K562 (cell line): ENCODE measurements at regions not wholly inside any gene's neighbourhood (a gene's known extent, or its start where the extent isn't known, plus 50 kb on each side); places are given as distances from the start of the nearest gene placed in this dataset.

Source experiments
- FOXA1 ChIP-seq: fragments of 450-650 bp; IDR thresholded peaks from 2 replicates; pipeline ENCODE4 v1.6.1; 2016; ENCODE audit warnings: mild to moderate bottlenecking, borderline replicate concordance
- ZNF644 ChIP-seq: fragments of 200-800 bp; sonication (Bioruptor generic); IDR thresholded peaks from 2 replicates; pipeline ENCODE4 v1.6.1; 2016; ENCODE audit warnings: low read depth, missing genetic modification characterization, missing compliant biosample characterization
- TF ChIP-seq, protein P1 (sequence below): fragments of 450-650 bp; IDR thresholded peaks from 2 replicates; pipeline ENCODE4 v1.6.1; 2016; ENCODE audit warnings: low read depth
- TF ChIP-seq, protein P2 (sequence below): sonication (generic); formaldehyde crosslinking; IDR thresholded peaks from 2 replicates; pipeline ENCODE4 v1.8.0; 2022; ENCODE audit warnings: mild to moderate bottlenecking, missing genetic modification reagents

DNA sequence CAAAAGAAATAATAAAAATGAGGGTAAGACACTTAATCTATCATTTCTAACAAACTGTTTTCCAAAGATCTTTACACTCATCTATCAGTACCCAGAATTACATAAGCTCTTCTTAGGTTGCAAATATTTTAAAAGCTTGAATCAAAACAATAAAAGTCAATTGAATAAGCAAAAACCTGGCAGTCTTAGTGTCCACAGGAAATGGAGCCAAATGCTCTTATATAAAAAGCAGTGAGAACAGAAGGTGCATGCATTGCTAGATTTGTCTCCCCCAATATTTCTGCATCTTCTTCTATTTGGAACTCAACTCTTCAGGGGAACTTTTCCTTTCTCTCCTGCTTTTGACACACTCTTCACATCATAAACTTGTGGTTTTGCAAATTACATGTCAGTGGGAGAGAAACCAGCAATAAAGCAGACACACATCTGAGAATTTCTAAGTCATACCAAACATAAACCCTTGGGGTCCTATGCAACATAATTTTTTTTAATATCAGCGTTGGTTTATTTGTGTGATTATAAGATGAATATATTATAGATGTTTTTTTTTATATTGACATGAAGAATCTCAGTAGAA, 343.9 kb upstream of the ACVR2A start (continued):
- TF ChIP-seq, protein P1, sequence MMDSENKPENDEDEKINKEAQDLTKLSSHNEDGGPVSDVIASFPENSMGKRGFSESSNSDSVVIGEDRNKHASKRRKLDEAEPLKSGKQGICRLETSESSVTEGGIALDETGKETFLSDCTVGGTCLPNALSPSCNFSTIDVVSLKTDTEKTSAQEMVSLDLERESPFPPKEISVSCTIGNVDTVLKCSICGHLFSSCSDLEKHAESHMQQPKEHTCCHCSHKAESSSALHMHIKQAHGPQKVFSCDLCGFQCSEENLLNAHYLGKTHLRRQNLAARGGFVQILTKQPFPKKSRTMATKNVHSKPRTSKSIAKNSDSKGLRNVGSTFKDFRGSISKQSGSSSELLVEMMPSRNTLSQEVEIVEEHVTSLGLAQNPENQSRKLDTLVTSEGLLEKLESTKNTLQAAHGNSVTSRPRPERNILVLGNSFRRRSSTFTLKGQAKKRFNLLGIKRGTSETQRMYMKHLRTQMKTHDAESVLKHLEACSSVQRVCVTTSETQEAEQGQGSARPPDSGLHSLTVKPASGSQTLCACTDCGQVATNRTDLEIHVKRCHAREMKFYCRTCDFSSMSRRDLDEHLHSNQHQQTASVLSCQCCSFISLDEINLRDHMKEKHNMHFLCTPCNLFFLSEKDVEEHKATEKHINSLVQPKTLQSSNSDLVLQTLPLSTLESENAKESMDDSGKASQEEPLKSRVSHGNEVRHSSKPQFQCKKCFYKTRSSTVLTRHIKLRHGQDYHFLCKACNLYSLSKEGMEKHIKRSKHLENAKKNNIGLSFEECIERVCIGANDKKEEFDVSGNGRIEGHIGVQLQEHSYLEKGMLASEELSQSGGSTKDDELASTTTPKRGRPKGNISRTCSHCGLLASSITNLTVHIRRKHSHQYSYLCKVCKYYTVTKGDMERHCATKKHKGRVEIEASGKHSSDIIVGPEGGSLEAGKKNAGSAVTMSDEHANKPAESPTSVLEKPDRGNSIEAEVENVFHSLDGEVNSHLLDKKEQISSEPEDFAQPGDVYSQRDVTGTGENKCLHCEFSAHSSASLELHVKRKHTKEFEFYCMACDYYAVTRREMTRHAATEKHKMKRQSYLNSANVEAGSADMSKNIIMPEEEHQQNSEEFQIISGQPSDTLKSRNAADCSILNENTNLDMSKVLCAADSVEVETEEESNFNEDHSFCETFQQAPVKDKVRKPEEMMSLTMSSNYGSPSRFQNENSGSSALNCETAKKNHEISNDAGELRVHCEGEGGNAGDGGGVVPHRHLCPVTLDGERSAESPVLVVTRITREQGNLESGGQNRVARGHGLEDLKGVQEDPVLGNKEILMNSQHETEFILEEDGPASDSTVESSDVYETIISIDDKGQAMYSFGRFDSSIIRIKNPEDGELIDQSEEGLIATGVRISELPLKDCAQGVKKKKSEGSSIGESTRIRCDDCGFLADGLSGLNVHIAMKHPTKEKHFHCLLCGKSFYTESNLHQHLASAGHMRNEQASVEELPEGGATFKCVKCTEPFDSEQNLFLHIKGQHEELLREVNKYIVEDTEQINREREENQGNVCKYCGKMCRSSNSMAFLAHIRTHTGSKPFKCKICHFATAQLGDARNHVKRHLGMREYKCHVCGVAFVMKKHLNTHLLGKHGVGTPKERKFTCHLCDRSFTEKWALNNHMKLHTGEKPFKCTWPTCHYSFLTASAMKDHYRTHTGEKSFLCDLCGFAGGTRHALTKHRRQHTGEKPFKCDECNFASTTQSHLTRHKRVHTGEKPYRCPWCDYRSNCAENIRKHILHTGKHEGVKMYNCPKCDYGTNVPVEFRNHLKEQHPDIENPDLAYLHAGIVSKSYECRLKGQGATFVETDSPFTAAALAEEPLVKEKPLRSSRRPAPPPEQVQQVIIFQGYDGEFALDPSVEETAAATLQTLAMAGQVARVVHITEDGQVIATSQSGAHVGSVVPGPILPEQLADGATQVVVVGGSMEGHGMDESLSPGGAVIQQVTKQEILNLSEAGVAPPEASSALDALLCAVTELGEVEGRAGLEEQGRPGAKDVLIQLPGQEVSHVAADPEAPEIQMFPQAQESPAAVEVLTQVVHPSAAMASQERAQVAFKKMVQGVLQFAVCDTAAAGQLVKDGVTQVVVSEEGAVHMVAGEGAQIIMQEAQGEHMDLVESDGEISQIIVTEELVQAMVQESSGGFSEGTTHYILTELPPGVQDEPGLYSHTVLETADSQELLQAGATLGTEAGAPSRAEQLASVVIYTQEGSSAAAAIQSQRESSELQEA = no peak
- TF ChIP-seq FOXA1 (no peak), ZNF644 (tag) (no peak)
- TF ChIP-seq, protein P2, sequence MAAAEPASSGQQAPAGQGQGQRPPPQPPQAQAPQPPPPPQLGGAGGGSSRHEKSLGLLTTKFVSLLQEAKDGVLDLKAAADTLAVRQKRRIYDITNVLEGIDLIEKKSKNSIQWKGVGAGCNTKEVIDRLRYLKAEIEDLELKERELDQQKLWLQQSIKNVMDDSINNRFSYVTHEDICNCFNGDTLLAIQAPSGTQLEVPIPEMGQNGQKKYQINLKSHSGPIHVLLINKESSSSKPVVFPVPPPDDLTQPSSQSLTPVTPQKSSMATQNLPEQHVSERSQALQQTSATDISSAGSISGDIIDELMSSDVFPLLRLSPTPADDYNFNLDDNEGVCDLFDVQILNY = no peak
